ENCODE measurements at regions not wholly inside any gene's neighbourhood (a gene's known extent, or its start where the extent isn't known, plus 50 kb on each side); places are given as distances from the start of the nearest gene placed in this dataset.
A peak's percentile ranks its signal among the peaks of the same experiment; 100 is the strongest.

DNA sequence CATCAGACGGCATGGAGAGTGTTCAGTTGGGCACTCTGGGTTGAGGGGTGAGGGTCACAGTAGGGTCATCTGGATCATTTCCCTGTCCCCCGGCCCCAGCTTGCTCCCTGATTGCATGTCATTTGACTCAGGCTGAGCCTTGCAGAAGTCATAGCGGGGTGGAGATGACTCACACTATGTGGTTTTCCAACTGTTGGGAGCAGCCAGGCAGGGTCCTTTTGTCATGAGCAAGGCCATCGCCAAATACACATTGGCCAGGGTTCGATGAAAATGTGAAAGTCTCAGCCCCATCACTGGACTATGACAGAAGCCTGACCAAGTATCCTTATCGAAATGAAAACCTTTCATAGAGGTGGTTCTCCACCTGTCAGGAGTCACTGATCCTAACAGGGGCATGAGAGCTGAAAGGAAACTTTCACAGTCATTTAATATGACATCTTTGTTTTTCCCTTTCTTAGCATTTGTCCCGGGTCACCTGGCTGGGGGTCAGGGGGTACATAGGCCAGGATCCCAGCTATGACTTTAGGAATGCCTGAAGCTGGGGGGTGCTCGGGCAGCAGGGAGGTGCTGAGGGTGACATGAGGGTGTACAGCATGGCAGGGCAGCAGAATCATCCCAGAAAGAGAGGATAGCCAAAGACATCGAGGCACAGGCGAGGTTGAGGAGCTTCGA is 70.2 kb upstream of the CD93 start (continued):
- TF ChIP-seq, protein P1, sequence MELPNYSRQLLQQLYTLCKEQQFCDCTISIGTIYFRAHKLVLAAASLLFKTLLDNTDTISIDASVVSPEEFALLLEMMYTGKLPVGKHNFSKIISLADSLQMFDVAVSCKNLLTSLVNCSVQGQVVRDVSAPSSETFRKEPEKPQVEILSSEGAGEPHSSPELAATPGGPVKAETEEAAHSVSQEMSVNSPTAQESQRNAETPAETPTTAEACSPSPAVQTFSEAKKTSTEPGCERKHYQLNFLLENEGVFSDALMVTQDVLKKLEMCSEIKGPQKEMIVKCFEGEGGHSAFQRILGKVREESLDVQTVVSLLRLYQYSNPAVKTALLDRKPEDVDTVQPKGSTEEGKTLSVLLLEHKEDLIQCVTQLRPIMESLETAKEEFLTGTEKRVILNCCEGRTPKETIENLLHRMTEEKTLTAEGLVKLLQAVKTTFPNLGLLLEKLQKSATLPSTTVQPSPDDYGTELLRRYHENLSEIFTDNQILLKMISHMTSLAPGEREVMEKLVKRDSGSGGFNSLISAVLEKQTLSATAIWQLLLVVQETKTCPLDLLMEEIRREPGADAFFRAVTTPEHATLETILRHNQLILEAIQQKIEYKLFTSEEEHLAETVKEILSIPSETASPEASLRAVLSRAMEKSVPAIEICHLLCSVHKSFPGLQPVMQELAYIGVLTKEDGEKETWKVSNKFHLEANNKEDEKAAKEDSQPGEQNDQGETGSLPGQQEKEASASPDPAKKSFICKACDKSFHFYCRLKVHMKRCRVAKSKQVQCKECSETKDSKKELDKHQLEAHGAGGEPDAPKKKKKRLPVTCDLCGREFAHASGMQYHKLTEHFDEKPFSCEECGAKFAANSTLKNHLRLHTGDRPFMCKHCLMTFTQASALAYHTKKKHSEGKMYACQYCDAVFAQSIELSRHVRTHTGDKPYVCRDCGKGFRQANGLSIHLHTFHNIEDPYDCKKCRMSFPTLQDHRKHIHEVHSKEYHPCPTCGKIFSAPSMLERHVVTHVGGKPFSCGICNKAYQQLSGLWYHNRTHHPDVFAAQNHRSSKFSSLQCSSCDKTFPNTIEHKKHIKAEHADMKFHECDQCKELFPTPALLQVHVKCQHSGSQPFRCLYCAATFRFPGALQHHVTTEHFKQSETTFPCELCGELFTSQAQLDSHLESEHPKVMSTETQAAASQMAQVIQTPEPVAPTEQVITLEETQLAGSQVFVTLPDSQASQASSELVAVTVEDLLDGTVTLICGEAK (IDR thresholded peaks at IDR 0.05; ENCODE audit: borderline replicate concordance) = no peak
- TF ChIP-seq, protein P2, sequence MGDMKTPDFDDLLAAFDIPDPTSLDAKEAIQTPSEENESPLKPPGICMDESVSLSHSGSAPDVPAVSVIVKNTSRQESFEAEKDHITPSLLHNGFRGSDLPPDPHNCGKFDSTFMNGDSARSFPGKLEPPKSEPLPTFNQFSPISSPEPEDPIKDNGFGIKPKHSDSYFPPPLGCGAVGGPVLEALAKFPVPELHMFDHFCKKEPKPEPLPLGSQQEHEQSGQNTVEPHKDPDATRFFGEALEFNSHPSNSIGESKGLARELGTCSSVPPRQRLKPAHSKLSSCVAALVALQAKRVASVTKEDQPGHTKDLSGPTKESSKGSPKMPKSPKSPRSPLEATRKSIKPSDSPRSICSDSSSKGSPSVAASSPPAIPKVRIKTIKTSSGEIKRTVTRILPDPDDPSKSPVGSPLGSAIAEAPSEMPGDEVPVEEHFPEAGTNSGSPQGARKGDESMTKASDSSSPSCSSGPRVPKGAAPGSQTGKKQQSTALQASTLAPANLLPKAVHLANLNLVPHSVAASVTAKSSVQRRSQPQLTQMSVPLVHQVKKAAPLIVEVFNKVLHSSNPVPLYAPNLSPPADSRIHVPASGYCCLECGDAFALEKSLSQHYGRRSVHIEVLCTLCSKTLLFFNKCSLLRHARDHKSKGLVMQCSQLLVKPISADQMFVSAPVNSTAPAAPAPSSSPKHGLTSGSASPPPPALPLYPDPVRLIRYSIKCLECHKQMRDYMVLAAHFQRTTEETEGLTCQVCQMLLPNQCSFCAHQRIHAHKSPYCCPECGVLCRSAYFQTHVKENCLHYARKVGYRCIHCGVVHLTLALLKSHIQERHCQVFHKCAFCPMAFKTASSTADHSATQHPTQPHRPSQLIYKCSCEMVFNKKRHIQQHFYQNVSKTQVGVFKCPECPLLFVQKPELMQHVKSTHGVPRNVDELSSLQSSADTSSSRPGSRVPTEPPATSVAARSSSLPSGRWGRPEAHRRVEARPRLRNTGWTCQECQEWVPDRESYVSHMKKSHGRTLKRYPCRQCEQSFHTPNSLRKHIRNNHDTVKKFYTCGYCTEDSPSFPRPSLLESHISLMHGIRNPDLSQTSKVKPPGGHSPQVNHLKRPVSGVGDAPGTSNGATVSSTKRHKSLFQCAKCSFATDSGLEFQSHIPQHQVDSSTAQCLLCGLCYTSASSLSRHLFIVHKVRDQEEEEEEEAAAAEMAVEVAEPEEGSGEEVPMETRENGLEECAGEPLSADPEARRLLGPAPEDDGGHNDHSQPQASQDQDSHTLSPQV (IDR thresholded peaks at IDR 0.05) = no peak
- no peak for TF ChIP-seq BCL11A (IDR thresholded peaks at IDR 0.05; ENCODE audit: low read depth, low read length)
- TF ChIP-seq, protein P3, sequence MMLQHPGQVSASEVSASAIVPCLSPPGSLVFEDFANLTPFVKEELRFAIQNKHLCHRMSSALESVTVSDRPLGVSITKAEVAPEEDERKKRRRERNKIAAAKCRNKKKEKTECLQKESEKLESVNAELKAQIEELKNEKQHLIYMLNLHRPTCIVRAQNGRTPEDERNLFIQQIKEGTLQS (IDR thresholded peaks at IDR 0.05; ENCODE audit: borderline replicate concordance, extremely low read depth, low read depth, low read length) = no peak
- peak; percentile 43; the same call in 1 of the 2 replicates for TF ChIP-seq EED (IDR thresholded peaks at IDR 0.05; ENCODE audit: low read depth)
- TF ChIP-seq, protein P4, sequence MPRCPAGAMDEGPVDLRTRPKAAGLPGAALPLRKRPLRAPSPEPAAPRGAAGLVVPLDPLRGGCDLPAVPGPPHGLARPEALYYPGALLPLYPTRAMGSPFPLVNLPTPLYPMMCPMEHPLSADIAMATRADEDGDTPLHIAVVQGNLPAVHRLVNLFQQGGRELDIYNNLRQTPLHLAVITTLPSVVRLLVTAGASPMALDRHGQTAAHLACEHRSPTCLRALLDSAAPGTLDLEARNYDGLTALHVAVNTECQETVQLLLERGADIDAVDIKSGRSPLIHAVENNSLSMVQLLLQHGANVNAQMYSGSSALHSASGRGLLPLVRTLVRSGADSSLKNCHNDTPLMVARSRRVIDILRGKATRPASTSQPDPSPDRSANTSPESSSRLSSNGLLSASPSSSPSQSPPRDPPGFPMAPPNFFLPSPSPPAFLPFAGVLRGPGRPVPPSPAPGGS (IDR thresholded peaks at IDR 0.05; ENCODE audit: borderline replicate concordance, insufficient read depth, low read depth, low read length, poor library complexity, severe bottlenecking) = peak; percentile 91
- TF ChIP-seq IKZF1 (conservative IDR thresholded peaks at IDR 0.05) = 0 out of 2 replicates have a peak, but pooled peaks have one; percentile 41
- no peak for TF ChIP-seq MTA3 (IDR thresholded peaks at IDR 0.05; ENCODE audit: borderline replicate concordance, low read length)
- TF ChIP-seq BMI1 (IDR thresholded peaks at IDR 0.05; ENCODE audit: borderline replicate concordance) = no peak
- TF ChIP-seq CHD2 (IDR thresholded peaks at IDR 0.05; ENCODE audit: borderline replicate concordance, low read depth, low read length) = no peak

Data from GM12878 (cell line).